ENCODE measurements at regions not wholly inside any gene's neighbourhood (a gene's known extent, or its start where the extent isn't known, plus 50 kb on each side); places are given as distances from the start of the nearest gene placed in this dataset.

GRCh38 chr15:35838424-35839111 is 292.6 kb upstream of the DPH6 start:
- no peak for TF ChIP-seq EZH2 (IDR thresholded peaks at IDR 0.05; ENCODE audit: insufficient read depth, low read length)
- TF ChIP-seq CTCF (IDR thresholded peaks at IDR 0.05; ENCODE audit: insufficient read depth, low read depth, low read length): no peak

Data from astrocyte (in vitro differentiated cells and primary cell).